ENCODE measurements at regions not wholly inside any gene's neighbourhood (a gene's known extent, or its start where the extent isn't known, plus 50 kb on each side); places are given as distances from the start of the nearest gene placed in this dataset.

DNA sequence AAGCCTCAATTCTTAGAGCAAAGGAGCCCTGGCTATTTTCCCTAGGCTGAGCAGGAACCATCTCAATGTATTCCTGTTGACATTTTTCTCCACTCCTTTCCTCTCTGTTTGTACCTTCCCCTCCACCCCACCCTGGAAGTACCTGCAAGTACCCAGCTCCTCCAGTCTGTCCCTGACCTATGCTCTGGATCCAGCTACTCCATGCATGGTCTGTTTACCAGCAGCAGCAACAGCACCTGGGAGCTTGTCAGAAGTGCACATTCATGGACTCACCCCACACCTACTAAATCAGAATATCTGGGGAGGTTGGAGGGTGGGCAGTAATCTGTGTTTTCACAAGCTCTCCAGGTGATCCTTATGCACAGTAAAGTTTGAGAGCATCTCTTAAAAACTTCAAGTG lies 240.7 kb upstream of the UMPS start:
- no peak for DNase-seq (ENCODE audit: low read depth, low spot score)

DNA sequence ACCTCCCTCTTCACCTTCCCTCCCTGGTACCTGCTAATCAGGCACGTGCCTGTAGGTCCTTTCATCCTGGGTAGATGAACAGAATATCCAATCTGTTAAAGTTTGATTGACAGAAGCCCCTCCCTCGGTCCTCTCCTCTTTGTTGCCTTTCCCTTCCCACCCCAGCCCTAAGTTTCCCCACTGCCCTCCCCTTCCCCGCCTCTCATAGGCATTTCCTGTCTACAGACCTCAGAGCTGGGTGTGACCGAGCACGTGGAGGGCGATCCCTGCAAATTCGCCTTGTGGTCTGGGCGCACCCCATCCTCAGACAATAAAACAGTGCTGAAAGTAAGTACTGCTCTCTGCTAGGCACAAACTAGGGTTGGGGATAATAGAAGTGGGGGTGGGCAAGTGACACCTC lies 239.2 kb upstream of the UMPS start:
- DNase-seq (ENCODE audit: low read depth, low spot score): no peak

DNA sequence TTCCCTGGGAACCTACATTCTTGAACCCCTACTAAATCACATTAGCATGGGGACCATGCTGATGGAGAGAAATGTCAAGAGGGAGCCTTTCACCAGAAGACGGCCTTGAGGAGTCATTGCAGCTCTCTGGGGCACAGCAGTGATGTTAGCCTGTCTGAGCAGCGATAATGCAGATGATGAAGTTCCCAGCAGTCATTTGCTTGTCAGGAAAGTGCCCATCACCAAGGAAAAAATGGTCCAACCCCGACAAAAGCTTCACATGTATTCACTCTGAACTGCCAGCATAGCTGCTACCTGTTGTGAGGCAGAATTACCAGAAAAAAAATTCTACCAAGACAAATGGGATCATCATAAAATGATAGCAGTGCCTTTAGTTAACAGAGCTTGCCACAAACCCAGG lies 238.4 kb upstream of the UMPS start:
- DNase-seq (ENCODE audit: low read depth, low spot score): no peak

DNA sequence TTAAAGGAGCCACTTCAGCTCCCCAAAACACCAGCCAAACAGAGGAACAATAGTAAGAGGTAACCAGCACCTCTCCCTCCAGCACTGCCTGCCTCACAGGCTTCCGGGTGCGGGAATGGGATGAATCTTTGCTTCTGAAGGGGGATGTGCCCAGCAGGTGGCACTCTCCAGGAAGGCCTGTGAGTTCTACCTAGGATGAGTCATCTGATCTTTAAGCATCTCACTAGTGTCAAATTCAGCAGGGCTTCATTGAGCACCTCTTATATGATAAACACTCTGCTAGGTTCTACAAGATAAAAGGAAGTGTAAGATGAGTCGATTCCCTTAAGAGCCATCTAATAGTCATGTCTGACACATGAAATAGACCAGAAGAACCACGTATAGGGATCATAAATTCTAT lies 237.4 kb upstream of the UMPS start:
- no peak for DNase-seq (ENCODE audit: low read depth, low spot score)

DNA sequence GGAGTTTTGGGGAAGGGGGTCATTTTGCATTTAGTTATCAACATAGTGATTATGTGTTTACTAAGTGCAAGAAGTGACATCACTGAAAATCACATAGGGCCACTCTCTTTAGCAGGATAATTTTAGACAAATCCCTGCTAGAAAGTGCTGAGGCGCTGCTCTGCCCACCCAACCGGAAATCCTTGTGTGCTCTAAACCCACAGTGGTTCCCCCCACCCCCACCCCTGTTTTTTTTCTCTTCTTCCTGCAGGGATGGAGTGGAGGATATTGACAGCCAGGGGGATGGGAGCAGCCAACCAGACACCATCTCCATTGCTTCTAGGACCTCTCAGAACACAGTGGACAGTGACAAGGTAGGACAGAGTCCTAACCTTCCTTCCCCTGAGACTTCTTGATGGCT lies 234.2 kb upstream of the UMPS start:
- DNase-seq (ENCODE audit: low read depth, low spot score): no peak

DNA sequence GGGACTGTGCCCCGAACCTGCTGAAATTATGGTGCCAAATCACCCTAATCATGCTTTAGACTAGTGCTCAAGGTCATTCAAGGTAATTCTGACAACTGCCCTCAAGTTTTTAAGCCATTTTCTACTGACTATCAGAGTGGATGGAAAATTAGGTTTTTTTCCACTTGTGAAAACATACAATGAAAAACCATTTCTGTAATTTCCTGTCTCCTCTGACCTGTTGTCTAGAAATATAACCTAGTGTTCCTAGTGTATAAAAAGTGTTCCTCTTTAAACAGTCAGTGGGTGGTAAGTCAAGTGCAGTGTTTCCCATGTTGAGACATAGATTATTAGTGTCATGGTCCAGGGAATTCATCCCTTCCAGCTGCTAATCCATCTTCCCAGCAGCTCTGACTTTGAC lies 232.8 kb upstream of the UMPS start:
- DNase-seq (ENCODE audit: low read depth, low spot score): no peak

DNA sequence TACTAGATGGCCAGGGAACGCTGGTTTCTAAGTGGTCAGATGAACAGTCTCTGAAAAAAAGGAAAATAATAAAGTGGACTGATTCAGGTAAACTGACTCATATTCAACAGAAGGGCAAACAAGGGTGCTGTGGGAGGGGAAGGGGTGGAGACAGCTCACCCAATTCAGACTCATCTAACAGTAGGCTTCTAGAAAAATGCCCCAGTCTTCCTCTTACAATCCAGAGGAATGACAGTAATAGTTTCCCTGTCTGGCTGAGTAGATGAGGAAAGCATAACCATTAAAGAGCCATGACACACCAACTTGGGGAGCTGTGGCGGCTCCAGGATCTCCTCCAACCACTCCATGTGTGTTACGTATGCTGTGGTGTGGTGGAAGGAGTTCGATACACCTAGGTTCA lies 231.4 kb upstream of the UMPS start:
- DNase-seq (ENCODE audit: low read depth, low spot score): no peak

DNA sequence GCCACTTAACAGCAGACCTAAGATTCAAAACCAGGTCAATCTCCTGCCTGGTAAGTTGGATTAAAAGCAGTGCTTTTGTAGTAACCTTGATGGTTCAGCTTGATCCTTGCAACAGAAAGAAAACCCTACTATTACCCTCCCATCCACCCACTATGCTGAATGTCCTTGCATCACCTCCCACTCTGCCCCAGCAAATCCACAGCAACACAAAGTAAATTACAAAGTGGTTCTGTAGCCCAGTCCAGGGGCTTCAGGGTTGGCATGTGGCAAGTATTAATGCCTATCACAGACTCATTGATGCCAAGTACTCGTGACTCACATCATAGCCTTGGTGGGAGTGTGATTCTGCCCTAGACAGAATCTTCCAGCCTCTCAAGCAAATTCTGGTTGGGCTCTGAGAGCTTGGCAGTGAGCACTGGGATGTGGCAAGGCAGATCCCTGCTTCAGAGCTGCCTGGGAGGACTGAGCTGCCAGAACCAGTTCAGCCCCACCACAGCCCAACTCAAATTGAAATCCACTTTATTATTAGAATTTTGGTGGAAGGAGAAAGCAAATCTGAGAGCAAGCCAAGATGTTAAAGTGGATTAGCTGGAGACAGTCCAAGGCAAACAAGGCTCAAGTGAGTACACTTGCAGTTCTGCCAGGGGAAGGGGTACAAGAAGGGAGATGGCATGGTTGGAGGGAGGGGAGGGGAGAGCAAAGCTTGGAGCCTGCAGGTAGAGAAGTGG lies 225.8 kb upstream of the UMPS start:
- no peak for DNase-seq (ENCODE audit: low read depth, low spot score)

DNA sequence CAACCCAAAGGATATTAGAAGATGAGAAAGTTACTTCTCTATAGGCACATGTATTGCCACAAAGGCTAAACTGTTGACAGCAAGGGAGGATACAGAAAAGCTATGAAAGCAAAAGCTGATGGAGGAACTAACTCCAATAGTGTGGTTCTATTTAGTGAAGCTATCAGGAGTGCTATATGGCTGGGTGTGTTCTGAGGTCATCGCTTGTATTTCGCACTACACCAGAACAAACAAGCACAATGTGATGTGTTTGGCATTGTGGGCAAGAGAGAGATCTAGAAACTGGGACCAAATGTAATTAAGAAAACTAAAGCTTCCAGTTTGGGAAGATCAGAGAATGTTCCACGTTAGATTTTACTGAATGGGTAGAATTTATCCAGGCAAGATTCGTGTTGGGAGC lies 220.4 kb upstream of the UMPS start:
- DNase-seq (ENCODE audit: low read depth, low spot score): no peak

DNA sequence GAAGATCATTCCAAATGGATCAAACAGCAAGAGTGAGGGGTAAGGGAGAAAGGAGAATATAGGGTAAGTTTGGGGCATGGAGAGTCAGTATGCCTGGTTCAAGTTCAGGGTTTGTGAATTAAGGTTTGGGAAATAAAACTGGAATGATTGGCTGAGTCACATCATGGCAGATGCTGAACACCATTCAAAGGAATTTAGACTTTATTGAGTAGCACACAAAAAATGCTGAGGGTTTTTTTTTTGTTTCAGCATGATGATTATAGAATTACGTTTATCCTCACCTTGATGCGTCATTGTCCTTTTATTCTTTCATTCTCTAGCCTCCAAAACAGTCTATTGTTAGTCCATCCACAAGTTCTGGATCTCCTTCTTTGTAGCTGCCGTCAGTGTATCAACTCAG lies 220.0 kb upstream of the UMPS start:
- no peak for DNase-seq (ENCODE audit: low read depth, low spot score)

DNA sequence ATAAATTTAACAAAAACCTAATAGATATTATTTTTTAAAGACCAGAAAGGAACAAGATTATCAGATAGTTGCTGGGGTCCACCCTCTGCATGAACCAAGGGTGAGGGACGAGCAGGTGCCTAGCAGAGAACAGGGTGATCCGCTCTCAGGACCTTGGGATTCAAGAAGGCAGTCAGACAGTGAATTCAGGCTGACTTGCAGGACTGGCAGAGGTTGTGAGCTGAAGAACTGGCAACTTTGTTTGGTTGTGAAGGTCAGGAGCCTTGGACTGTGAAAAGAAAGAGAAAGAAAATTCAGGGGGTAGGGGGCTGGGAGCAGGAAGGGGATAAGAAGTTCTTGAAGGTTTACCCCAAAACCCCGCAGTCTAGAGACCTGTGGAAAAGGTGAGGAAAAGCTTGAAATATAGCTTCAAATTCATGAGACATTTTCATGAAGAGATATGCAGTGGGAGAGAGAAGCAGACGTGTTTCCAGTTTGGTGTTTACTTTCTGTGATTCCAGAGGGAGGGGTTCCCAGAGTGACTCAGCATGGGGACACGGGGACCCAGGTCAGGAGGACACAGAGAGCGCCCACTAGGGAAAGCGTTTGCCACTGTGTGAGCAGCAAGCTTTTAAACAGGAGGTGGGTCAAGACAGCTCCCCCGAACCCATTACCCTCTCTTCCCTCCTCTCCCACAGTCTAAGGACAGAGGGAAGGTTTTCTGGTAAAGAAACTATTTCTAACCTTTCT lies 217.2 kb upstream of the UMPS start:
- no peak for DNase-seq (ENCODE audit: low read depth, low spot score)

DNA sequence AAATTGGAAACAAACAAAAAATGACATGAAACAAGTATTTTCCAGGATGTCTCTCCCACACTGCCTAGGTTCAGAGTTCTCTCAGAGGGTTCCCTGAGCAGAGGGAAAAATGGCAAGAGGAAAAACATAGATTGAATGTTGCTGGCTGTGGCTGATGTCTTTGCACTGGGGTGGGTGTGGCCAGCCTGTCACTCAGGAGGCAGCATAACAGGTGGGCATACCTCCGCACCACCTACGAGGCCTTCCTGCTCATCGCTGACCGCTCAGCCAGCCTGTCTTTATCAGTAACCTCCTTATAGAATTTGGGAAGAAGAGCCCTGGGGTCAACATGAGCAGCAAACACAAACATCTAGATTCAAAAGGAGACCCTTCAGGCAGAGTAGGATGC lies 216.6 kb upstream of the UMPS start:
- no peak for DNase-seq (ENCODE audit: low read depth, low spot score)

DNA sequence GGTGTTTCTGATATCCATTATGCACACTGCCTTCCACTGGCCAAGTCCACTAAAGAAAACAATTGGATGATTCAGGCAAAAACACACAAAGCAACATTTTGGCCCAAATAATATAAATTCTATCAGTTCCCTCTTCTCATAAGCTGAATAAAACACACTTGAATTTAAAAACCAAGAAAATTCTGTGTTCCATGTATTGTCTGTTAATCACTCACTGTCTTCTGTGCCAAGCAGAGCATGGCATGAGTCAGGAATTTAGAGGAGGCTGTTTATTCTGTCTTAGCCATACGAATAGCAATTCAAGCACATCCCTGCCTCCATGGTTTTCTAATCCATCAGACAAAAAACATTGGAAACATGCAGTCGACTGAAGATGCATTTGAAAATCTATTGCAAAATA lies 215.6 kb upstream of the UMPS start:
- no peak for DNase-seq (ENCODE audit: low read depth, low spot score)

DNA sequence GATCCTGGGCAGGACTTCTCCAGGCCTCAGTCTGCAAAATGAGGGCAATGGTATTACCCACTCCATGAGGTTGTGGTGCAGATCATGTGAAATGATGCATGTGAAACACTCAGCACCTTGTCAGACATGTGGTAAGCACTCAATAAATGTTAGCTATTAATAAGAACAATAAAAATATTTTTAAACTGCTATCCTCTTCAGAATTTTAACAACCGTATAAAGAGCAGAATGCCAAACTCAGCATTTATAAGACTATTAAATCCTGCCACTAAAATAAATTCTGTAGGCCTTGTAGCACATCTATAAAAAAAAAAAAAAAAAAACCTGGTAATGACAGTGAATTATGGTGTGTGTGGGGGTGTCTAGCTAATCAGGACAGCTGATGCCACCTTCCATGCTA lies 213.9 kb upstream of the UMPS start:
- no peak for DNase-seq (ENCODE audit: low read depth, low spot score)

DNA sequence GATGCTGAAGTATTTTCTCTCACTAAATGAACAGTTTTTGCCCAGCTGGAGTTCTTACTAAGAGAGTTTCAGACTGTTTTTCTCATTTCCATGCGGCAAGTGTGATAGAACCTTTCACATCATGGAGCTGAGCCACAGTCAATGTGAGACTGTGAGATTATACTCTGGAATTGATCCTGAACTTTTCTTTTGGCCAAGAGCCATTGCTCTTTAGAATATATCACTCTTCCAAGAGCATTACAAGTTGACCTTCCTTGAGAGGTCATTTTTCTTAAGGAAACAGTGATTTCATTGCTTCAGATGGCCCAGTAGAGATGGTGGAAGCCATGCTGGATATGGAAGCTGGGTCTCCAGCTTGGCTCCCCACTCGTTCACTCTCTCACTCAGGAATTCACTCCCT lies 212.9 kb upstream of the UMPS start:
- DNase-seq (ENCODE audit: low read depth, low spot score): no peak

DNA sequence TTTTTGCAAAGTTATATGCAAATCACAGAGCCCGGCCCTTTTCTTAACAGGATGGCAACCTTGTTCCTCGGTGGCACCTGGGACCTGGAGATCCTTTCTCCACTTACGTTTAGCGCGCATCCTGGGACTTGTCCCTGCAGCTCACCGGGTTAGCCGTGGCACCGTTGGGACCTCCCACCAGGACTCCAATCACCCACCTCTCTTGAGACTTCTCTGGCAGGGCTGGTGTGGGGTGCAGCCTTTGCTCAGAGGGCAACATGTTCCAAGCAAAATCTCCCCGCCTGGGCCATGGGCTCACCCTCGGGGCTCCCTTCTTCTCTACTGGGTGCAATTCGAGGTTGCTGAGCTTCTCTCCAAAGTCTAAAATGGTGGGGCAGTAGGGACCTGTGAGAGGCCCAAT lies 211.9 kb upstream of the UMPS start:
- DNase-seq (ENCODE audit: low read depth, low spot score): no peak

DNA sequence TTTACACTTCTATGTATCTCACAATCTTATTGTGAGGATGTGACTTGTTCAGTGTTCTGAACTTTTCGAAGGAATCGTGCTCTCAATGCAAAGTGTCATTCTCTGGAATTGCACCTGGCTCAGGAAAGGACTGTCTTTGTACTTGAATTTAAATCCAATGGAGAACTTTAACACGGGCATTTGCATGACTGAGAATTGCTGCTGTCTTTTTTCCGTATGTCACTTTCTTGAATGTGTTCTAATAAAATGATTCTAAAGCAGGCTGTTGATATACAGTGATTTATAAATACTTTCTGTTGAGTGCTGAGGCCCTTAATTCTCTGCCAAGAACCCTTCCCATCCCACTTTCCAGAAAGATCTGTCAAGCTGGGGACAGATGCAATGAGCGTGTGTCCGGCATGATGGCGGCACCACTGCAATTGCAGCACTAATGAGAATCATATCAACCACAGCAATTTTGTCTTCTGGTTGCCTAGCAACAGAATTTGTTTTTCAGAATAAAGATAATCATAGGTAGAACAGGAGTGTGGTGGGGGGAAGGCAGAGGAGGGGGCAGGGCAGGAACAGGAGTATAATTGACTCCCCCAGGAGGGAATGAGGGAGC lies 210.6 kb upstream of the UMPS start:
- DNase-seq (ENCODE audit: low read depth, low spot score): no peak

DNA sequence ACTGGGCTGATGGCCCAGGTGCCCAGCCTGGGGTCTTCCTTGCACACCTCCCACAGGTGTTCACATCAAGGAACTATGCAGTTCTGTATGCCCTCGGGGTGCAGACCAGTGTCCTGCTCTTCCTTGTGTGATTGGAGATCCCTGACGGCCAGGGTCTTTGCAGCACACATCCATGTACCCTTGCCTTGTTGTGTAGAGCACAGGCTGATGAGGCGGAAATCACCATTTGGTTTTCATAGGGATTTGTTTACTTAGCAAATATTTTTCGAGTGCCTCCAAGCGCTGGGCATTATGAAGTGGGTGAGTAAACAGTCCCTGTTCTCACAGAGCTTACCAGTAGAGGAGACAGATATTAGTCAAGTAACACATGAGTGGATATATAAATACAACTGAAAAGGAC lies 209.3 kb upstream of the UMPS start:
- DNase-seq (ENCODE audit: low read depth, low spot score): no peak

DNA sequence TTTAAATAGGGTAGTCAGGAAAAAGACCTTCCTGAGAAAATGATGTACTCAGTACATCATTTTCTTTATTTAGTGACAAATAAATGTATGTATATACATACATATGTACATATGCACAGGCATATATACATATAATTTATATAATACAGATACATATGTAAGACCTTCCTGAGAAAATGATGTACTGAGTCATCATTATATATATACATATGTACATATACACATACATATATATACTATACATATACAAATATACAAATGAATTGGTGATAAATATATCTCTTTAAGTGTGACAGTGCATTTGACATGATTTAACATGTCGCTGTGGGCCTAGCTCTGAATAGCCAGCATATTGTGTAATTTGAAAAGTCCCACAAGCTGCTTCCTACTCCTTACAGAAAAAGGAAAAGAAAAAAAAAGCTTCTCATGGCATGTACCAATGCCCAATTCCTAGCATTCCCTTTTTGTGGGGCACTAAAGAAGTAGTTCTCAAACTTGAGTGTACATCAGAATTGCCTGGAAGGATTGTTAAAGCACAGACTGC lies 208.1 kb upstream of the UMPS start:
- no peak for DNase-seq (ENCODE audit: low read depth, low spot score)

DNA sequence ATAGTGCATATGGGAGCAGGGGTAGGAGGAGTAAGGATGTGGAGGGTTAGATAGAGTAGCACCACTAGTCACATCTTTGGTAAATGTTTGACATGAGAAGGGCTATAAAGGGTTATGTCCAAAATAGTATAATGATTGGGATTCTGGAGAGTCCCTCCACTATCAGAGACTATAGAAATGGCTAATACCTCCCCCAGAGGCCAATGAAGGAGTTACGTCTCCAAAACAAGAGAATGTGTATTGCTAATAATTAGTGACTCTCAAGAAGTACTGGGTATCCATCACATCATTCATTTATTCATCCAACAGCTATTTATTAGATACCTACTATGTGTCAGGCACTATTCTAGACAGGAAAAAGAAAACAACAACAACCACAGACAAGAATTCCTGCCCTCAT lies 203.7 kb upstream of the UMPS start:
- DNase-seq (ENCODE audit: low read depth, low spot score): no peak

DNA sequence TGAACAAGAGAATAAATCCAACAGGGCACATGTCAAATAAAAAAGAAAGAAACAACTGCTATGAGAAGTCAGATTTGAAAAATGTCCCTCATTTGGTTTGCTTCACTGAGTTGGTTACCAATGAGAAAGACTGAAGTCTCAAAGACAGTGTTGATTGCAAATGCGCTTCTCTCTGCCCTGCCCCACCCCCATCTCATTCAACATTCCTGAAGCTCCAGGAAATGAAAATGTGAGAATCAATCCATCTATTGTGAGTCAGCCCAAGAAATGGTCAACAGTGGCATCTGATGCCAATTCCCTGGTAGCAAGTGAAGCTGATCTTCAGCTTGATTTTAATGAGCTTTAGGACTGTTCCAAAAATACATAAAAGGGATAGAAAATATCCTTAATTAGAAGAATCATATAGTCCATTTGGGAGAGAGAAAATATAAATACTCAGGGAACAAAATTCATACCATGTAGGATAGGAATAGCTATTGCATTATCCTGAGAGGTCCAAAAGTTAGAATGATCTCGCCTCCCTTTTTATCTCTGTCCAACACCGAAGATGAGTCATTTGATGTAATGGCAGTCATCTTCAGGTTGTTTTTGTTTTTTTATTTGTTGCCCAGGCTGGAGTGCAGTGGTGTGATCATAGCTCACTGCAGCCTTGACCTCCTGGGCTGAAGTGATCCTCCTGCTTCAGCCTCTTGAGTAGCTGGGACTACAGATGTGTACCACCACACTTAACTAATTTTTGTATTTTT lies 200.3 kb upstream of the UMPS start:
- DNase-seq (ENCODE audit: low read depth, low spot score): no peak

DNA sequence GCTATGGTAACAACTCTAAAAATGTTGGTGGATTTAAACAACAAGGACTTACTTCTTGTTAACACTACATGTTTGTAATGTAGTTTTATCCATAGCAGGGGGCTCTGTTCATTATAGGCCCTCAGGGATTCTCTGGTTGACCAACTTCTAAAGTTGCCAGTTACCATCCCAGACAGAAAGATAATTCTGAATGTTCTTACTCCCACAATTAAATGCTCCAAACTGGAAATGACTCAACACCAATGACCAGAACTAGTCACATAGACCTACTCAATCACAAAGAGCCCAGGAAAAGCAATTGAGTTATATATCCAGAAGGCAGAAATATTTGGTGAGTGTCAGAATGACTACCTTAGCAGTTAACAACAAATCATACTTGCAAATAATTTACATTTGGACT lies 199.3 kb upstream of the UMPS start:
- no peak for DNase-seq (ENCODE audit: low read depth, low spot score)
